Astrocyte (in vitro differentiated cells and primary cell): ENCODE measurements at regions not wholly inside any gene's neighbourhood (a gene's known extent, or its start where the extent isn't known, plus 50 kb on each side); places are given as distances from the start of the nearest gene placed in this dataset.

ENCODE experiments used
- EZH2 ChIP-seq: IDR thresholded peaks from 2 replicates; pipeline ENCODE4 v1.6.1; 2012; ENCODE audit warnings: mild to moderate bottlenecking, low read length, inconsistent platforms; ENCODE audit not compliant: insufficient read depth
- TF ChIP-seq, protein P1 (sequence below): IDR thresholded peaks from 2 replicates; pipeline ENCODE4 v1.5.1; 2011; ENCODE audit warnings: low read depth, mild to moderate bottlenecking, inconsistent platforms, low read length, moderate library complexity; ENCODE audit not compliant: insufficient read depth

DNA sequence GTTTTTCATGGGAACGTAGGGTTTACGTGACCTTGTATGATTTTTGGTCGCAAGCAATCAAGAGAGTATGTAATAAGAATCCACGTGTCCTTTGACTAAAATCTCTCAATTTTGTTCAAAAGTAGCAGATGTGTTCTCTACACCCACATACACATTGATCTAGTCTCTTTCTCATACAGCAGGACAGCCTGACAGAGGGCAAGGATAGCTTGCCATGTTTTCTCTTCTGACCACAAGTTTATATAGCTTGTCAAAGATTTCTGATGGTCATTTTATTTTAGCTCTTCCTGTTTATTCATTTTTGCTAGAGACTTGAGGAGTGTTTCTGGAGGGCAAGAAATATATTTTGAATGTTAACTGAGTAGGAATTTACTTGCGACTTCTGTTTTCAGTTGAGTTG lies 570.2 kb upstream of the ALCAM start:
- TF ChIP-seq EZH2 = no peak
- TF ChIP-seq, protein P1, sequence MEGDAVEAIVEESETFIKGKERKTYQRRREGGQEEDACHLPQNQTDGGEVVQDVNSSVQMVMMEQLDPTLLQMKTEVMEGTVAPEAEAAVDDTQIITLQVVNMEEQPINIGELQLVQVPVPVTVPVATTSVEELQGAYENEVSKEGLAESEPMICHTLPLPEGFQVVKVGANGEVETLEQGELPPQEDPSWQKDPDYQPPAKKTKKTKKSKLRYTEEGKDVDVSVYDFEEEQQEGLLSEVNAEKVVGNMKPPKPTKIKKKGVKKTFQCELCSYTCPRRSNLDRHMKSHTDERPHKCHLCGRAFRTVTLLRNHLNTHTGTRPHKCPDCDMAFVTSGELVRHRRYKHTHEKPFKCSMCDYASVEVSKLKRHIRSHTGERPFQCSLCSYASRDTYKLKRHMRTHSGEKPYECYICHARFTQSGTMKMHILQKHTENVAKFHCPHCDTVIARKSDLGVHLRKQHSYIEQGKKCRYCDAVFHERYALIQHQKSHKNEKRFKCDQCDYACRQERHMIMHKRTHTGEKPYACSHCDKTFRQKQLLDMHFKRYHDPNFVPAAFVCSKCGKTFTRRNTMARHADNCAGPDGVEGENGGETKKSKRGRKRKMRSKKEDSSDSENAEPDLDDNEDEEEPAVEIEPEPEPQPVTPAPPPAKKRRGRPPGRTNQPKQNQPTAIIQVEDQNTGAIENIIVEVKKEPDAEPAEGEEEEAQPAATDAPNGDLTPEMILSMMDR = no peak
